OCI-LY7 (cell line): ENCODE measurements at regions not wholly inside any gene's neighbourhood (a gene's known extent, or its start where the extent isn't known, plus 50 kb on each side); places are given as distances from the start of the nearest gene placed in this dataset.

Experiments used
- EZH2phosphoT487 ChIP-seq: fragments of 200-600 bp; sonication (generic); IDR thresholded peaks from 2 replicates; pipeline ENCODE4 v1.6.1; 2018; ENCODE audit warnings: low read depth, borderline replicate concordance, mild to moderate bottlenecking, mixed run types, antibody characterized with exemption, low read length, moderate library complexity, mixed read lengths
- TF ChIP-seq, protein P1 (sequence below): fragments of 200-600 bp; sonication (generic); conservative IDR thresholded peaks from 2 replicates; pipeline ENCODE4 v1.5.1; 2014; ENCODE audit warnings: mild to moderate bottlenecking, antibody characterized with exemption, low read length, moderate library complexity, mixed read lengths

DNA sequence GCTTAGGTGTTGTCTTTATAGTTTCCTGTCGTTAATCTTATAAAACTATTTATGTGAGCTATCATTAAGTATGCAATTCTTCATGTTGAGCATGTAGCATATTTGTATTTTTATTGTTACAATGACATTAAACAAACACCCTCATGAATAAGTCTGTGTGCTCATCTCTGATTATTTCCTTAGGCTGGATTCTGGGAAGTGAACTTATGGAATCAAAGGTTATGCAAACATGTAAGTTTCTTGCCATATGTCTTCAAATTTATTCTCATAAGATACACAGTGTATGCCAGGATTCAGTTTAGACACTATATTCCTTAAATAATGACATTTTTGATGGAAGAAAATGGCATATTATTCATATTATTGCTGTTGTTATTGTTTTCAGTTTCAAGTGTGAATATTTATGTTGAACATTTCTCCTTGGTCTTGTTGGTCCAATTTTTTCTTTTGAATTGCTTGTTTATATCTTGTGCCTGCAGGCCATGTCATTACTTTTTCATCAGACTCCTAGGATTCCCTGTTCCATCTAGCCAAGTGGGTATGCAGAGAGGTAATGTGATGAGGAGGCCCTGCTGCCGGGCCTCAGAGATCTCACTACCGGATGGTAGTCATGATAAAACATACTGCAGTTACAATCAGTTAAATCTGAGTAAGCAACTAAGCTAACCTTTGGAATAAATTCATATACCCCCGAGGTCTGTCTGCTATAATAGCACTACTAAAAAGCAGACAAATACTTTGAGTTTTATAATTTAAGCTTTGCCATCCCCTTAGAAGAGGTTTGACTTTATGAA lies 684.3 kb upstream of the SGO1 start:
- TF ChIP-seq, protein P1, sequence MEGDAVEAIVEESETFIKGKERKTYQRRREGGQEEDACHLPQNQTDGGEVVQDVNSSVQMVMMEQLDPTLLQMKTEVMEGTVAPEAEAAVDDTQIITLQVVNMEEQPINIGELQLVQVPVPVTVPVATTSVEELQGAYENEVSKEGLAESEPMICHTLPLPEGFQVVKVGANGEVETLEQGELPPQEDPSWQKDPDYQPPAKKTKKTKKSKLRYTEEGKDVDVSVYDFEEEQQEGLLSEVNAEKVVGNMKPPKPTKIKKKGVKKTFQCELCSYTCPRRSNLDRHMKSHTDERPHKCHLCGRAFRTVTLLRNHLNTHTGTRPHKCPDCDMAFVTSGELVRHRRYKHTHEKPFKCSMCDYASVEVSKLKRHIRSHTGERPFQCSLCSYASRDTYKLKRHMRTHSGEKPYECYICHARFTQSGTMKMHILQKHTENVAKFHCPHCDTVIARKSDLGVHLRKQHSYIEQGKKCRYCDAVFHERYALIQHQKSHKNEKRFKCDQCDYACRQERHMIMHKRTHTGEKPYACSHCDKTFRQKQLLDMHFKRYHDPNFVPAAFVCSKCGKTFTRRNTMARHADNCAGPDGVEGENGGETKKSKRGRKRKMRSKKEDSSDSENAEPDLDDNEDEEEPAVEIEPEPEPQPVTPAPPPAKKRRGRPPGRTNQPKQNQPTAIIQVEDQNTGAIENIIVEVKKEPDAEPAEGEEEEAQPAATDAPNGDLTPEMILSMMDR = no peak
- TF ChIP-seq EZH2phosphoT487 = no peak
